HG02763 (cell line): ENCODE measurements at regions not wholly inside any gene's neighbourhood (a gene's known extent, or its start where the extent isn't known, plus 50 kb on each side); places are given as distances from the start of the nearest gene placed in this dataset.

Source experiments
- ATAC-seq: cut with Tn5 transposase; IDR thresholded peaks from one replicate; pipeline ENCODE4 v1.9.1; 2021; ENCODE audit warnings: mild to moderate bottlenecking, moderate library complexity; ENCODE audit not compliant: unreplicated experiment

GRCh38 chr5:74956278-74956677 is 90.1 kb upstream of the FAM169A start:
- no peak for ATAC-seq

DNA sequence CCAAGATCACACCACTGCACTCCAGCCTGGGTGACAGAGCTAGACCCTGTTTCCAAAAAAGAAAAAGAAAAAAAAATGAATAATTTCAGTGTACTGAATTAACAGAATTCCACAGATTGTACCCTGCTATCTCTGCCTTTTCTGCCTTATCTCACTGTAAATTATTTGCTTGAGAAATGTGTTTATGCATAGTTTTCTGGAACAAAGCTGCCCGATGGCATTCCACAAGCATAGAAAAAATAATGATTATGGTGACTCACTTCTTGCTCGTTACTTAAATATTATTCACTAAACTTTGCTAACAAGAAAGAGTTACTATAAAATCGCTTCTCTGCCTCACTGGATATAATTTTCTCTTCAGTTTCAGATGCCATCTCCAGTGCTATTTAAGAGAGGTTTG is 88.7 kb upstream of the FAM169A start:
- no peak for ATAC-seq

DNA sequence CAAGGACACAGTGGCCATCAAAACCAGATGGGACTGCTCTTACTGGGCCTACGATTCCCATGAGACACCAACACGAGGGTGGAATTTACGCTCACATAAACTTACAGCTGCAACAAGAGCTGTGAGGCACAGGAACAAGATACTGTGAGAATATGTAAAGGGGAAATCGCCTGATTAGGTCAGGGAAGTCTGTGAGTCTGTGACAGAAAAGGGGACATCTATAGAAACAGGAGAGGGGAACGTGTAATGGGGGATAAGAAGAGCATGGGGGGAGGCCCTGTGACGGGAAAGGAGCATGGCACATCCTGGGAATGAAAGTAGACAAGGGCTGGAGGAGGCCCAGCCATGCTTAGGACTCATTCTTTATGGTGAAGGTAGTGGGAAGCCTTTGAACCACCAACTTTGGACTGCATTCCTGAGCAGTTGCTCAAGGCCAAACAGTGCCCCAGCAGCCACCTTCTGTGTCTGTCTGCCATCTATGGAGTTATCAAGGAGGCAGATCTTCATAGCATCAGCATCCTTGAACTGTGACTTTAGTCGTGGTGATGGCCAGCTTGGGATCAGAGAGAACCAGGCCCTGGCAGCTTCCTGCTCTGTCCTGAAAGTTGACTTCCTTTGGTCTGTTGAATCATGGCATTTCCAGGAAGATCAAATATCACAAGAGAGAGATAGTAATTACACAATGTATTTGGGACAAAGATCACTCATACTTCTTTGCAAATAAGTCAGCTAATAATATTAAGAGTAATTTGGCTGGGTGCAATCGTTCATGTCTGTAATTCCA is 87.9 kb upstream of the FAM169A start:
- no peak for ATAC-seq

GRCh38 chr5:74953554-74953936 is 87.4 kb upstream of the FAM169A start:
- ATAC-seq = no peak

DNA sequence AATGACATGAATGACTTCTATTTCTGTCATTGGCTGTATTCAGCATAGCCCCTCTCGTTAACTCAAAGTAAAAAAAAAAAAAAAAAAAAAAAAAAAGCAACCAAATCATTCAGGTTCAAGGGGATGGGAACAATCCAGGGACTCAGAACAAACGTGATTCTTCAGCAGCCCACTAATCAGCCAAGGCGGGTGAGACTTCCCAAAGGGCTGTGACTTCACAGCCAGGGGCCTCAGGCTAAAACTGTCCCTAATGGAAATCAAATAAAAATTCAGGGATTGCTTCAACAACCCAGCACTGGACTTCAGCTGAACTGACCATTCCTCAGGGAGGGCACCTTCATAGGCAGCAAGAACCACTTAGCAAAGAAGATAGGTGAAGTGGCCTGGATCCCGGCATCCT is 86.2 kb upstream of the FAM169A start:
- no peak for ATAC-seq

- no peak for ATAC-seq
Observed at GRCh38 chr5:74951865-74952264, 85.7 kb upstream of the FAM169A start.

- no peak for ATAC-seq
Observed at GRCh38 chr5:74950836-74951515, 84.8 kb upstream of the FAM169A start.

GRCh38 chr5:74949976-74950375 is 83.8 kb upstream of the FAM169A start:
- ATAC-seq = no peak

- ATAC-seq = no peak
Observed at GRCh38 chr5:74948031-74948546, 81.9 kb upstream of the FAM169A start.

DNA sequence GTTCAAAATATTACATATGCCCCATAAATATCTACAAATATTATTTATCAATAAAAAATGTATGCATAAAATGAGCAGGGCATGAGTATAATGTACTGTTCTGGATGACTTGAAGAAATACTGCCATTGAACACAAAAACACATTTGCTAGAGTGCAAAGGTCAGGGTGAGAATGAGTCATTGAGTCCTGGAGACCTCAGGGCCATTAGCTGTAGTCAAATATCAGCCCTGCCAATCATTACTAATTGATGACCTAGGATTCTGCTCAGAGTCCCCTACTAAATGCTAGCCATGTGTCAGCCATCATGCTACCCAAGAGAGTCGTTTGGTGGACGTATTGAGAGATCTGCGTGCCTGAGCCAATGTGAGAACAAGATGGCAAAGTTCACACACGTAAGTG is 80.3 kb upstream of the FAM169A start:
- ATAC-seq = no peak

DNA sequence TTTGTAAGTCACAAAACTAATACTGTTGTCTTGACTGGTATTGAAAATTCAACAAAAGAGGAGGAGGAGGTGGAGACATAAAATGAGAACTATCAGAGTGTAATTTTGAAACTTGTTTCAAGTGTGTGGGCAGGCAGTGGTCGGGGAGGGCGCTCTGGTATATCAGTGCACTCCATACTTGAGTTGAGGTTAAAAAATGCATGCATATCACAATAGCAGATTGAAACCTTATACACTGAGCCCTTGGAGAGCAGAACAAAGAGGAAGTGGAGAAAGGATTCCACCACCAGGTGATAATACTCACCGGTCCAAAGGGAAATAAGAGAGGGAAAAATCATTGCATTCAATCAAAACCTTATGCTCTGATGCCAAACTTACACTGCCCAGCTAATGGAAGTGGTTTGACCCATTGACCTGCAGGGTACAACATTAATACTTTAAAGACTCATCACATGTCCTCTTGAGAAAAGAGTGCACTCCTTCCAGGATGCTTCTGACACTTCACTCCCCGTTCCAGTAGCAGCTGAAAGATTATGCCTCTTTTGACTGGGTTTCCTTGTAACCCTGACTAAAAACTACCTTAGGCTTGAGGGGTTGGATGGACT is 79.5 kb upstream of the FAM169A start:
- peak; percentile 84 for ATAC-seq

DNA sequence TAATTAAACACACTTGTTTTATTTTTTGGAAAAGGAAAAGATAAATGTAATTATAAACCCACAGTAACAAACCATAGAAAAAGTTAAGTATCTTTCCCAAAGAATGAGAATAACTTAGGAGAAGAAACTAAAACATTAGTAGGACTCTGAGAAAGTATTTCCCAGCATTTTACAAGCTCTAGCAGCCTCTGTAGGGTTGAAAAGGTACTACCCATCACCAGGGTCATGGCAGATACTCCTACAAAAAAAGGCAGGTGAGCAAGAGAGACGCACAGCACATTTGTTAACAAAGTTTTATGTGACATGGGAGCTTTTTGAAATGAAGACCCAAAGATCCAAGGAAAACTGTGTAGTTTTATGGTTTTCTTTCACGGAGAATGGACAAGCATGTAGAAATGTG is 77.7 kb upstream of the FAM169A start:
- ATAC-seq = no peak

GRCh38 chr5:74942622-74943286 is 76.6 kb upstream of the FAM169A start:
- no peak for ATAC-seq

DNA sequence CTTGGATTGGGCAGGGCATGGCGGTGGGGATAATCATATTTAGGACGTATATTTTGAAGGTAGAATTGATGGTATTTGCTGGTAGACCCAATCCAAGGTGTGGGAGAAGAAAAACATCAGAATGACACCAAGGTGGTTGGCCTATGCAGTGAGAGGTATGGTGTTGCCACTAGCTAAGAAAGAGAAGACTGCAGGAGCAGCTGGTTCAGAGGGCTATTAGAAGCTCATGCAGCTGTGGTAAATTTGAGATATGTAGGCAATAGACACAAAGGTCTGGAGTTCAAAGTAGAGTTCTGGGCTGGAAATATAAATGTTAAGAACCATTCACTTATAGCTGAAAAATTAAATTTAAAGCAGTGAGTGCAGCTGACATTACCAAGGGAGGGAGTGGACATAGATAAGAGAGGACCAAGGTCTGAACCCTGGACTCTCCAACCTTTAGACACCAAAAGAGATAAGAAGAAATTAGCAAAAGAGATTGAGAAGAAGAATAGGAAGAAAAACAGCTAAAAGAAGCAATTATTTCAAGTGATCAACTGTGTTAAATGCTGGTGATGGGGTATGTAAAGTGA is 74.7 kb upstream of the FAM169A start:
- no peak for ATAC-seq

- no peak for ATAC-seq
Observed at GRCh38 chr5:74938250-74938933, 72.2 kb upstream of the FAM169A start.

DNA sequence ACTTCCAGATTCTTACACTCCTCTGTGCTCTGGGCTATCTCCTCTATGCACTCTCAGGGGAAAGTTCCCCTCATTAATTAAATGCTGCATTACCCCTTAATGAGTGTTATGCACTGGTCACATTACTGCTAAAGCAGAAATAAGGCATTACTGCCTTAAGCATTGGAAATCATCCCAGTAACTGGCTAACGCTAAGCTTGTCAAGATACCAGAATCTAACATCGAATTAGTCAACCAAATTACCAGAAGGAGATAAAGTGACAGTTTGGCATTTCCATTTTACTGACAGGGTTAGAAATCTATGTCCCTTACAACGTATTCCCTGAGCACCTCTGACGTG is 69.5 kb upstream of the FAM169A start:
- no peak for ATAC-seq

DNA sequence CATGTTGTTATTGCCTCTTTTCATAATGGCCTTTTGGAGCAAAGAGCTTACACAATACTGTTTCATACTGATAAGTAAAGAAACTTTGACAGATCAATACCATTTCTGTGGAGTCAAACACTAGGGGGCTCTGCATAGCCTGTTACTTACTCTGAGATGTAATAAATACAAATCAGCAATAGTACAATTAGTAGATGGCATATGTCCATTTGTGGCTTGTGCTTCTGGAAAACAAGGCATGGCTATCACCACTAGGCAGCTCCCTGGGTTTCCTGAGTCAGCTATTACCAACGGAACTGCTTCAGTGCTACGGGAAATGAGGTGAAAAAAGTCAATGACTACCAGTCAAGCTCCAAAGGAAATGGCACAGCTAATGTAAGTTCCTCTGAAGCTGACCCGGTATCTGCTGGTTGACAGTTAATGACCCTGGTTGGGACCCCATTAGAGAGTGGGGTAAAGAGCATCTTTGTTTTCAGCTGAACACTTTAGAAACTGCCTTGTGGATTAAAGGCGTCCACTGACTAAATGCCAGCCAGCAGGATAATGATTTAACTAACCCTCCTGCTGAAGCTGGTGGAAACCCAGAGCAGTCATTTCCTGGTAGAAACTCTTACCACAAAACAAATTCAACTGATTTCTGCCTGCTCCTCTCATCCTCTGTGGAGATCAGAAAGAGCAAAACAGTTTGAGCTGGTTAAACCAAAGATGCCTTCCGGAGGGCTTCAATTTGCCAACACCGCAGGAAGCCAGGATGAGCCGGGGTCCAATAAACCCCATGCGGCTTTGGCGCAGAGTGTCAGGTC is 69.0 kb upstream of the FAM169A start:
- ATAC-seq = no peak

DNA sequence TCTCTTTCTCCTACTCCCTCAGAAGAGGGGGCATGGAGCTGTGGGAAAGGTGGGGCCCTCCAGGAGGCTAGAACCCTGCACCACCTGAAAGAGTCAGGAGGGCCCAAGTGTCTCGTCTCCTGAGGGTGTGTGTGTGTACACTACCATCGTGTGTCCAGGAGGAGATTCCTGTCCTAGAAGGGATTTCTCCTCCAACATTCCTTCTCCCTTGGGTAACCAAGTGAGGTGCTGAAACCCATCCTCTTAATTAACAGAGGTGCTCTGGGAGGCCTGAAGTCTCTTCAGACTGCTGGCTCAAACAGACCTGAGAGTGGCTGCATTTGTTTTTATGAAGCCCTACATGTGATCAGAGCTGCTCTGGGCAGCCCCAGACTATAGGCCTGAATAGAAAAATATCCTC is 61.1 kb upstream of the FAM169A start:
- no peak for ATAC-seq

DNA sequence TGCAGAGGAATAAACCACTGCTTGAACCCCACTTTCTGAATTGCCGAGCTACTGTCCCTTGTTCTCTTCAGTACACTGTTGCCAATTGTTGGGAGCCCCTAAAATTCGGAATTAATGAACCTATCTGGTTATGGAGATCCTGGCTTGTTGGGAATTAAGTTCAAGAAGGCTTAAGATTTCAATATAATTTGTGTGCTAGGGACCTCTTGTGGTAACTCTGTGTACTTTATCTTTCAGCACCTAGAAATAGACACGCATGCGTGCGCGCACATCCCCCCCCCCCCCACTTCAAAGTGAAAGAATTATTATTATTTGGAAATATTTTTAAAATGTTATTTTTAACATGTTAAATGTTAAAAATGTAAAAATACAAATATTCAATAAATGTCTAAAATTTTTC is 53.3 kb upstream of the FAM169A start:
- no peak for ATAC-seq

DNA sequence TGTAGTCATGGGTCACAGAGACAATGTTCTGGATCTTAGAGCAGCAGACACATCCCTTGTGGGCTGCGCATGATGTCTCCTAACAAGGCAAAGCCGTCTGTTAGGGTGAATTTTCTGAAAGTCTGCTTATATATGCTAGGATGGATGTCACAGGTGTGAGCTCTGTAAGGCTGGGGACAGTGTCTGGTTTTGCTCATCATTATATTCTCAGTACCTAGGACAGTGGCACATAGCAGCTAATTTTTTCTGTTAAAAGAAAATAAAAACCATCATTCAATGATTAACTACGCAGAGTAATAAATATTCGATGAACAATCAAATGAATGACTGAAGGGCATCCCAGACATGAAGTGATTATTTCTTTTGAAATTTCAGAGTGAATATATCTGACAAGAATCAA is 52.9 kb upstream of the FAM169A start:
- no peak for ATAC-seq
